Activated CD4-positive, alpha-beta T cell treated with anti-CD3 and anti-CD28 coated beads, Interleukin-2, amount 50 U/mL, for 24 hours (primary cell): ENCODE measurements at regions not wholly inside any gene's neighbourhood (a gene's known extent, or its start where the extent isn't known, plus 50 kb on each side); places are given as distances from the start of the nearest gene placed in this dataset.

ENCODE experiments used
- DNase-seq, 2 donors: peaks; one replicate each; pipeline ENCODE4 v3.0.0-alpha.2; 2020; ENCODE audit warnings: low read depth in 1 of 2, low spot score in 1 of 2

GRCh38 chr4:38582445-38582844 is 81.6 kb upstream of the KLF3 start:
- no peak for DNase-seq

DNA sequence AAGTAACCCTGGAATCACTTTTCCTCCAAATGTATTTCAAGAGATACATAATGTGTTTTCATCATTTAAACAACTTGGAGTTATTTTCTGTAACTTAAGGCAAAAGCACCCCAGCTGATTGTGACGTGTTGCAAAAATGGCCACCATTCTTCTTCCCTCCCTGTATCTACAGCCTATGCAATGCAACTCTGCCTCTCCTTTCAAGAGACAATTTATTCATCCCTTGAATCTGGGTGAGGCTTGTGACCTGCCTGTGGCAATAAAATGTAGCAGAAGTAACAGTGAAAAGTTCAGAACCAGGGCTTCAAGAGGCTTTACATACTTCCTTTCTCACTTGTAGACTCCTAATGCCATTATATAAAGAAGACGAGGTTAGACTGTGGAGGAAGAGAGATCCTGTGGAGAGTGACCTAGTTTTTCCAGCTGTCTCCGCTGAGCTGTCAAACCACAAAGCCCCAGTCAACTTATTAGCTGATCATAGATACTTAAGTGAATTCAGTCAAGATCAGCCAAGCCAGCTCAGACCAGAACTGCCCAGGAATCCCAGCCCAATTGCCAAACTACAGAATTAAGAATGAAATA is 81.0 kb upstream of the KLF3 start:
- DNase-seq: peak in 1 of 2 donors; percentile 12

DNA sequence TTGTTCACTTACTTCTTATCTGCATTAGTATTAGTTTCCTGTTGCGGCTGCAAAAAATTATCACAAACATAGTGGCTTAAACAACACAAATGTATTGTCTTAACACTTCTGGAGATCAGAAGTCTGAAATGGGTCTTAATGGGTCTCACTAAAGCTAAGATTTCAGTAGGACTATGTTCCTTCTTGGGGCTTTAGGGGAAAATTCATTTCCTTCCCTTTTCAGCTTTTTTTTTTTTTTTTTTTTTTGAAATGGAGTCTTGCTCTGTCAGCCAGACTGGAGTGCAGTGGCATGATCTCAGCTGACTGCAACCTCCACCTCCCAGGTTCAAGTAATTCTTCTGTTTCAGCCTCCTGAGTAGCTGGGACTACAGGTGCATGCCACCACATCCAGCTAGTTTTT is 78.1 kb upstream of the KLF3 start:
- DNase-seq: no peak

DNA sequence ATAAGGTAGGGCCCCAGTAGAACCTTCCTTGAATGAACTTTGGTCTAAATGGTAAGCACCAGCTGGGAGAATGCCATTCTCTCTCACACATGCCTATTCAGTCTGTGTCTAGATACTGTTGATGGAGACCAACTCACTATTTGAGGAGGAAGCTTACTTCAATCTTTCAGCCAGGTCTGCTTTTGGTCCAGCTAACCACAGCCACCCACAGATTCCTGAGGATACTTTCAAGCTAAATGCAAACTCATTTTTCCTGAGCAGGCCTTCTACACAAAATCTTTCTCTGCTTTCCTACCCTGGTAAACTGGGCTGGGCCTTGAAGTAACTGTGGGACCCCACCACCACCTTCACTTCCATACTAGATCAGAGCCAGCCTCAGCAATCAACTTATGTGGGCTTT is 76.9 kb upstream of the KLF3 start:
- DNase-seq: no peak

GRCh38 chr4:38590046-38590445 is 74.0 kb upstream of the KLF3 start:
- DNase-seq: no peak

GRCh38 chr4:38591617-38592337 is 72.2 kb upstream of the KLF3 start:
- DNase-seq: no peak

GRCh38 chr4:38598489-38598888 is 65.5 kb upstream of the KLF3 start:
- no peak for DNase-seq

DNA sequence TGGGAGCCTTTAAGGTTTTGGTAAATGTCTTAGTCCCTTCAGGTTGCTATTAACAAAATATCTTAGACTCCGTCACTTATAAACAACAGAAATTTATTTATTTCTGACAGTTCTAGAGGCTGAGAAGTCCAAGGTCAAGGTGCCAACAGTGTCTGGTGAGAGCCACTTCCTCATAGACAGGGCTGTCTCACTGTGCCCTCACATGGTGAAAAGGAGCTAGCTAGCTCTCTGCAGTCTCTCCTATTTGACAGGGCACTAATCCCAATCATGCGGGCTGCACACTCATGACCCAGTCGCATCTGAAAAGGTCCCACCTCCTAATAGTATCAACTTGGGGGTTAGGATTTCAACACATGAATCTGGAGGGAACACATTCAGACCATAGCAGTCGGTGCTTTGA is 63.4 kb upstream of the KLF3 start:
- no peak for DNase-seq

DNA sequence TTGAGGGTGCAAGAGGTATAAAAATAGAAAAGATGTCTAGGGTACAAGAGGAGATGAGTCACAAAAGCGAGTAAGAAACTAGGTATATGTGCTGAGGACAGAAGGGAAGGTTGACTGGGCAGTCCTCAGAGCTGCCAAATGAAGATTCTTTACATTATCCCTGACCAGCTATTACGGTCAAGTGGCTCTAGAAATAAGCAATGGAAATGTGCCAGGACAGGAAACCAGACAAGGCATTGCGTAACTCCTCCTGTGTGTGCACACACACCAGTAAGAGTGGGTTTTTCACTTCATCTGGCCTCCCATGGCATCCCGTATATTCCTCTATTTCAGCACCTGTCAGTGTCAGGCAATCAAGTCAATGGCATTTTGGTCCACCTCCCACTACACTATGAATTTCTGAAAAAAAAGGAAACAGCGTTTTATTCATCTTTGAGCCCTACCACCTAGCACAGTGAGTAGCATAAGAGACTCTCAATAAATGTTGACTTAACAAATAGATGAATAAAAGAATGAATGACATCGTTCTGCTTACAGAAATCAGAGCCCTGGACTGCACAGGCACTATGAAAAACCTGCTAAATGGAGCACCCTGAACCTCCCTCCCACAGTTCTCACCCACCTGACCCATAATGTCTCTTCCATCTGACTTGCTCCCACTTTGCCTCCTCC is 62.6 kb upstream of the KLF3 start:
- no peak for DNase-seq

DNA sequence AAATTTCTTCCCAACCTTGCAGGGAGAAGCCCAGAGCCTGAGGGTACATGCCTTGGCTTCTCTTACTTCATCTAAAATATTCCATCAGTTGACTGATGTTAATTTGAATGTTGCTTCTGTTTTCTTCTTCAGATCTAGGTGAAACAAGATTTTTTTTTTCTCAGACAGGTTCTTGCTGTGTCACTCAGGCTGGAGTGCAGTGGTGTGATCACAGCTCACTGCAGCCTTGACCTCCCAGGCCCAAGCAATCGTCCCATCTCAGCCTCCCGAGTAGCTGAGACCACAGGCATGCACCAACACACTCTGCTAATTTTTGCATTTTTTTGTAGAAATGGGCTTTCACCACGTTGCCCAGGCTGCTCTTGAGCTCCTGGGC is 62.1 kb upstream of the KLF3 start:
- no peak for DNase-seq

- DNase-seq: no peak
Measured at GRCh38 chr4:38603652-38604051, 60.3 kb upstream of the KLF3 start.

DNA sequence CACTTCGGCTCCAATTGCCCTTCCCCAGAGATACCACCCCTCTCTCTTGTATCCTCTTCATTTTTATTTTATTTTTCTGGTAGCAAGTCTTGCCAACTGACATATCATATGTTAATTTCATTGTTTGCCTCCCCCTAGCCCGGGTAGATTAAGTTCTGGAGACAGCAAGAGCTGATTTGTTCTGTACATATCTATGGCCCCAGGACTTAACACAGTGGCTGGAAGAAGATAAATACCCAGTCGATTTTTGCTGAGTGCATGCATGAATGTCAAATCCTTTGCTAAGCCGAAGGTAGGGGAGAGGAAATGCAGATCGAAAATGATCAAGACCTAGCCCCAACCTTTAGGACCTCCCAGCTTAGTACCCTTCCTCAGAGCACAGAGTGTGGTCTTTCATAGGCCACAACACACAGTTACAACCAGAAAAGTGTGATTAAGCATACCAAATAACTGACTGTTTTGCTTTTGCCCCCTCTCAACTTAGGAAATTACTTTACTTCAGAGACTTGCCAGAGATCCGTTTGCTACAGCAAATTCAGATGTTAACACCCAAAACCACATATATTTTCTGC is 58.7 kb upstream of the KLF3 start:
- DNase-seq: no peak

DNA sequence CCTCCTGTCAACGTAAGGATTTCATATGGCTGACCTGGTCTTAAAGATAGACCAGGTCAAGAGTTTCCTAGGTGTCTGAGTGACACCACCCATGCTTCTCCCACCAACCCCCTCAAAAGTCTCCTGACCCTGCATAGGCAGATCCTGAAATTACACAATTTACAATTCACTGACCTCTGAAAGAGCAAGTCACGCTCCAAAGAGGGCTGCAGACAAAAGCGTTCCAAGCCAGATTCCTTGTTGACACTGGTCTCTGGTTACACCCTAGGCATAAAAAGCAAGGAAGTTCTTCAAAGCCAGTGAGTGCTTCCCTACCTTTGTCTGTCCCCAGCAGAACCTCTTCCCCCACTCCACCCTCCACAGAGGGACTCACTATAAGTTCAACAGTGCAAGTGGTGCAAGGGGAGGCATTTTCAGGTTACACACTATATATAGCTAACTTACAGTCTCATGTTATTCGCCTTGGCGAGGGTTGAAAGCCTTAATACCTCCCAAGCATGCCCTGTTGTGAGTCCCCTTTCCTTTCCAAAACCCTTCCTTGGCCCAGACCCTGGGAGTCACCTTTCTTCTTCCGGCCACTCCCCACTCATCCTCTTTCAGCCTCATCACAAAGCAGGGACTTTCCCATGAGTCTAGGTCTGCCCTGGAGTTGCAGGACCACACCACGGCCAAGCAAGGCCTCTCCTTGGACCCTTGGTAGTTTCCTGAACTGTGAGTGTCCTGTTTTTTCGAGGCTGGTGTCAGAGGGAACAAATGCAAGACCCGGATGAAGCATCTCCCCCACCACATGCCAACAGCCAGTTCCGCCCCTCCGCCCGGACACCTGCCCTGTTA is 58.0 kb upstream of the KLF3 start:
- DNase-seq: no peak

DNA sequence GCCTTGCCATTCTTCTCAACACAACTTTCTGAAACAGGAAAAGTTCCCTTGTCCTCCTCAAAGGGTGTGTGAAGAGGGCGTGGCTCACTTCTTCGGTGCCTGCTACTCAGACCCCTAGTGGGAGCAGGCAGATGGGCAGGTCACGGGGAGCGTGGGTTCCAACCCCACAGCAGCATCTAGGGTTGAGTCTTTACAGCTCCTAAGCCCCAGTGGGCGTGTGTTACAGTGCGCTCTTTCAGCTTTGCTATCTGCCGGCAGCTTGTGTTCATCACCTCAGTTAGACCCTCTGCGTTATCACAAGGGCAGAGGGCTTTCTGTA is 57.5 kb upstream of the KLF3 start:
- no peak for DNase-seq

DNA sequence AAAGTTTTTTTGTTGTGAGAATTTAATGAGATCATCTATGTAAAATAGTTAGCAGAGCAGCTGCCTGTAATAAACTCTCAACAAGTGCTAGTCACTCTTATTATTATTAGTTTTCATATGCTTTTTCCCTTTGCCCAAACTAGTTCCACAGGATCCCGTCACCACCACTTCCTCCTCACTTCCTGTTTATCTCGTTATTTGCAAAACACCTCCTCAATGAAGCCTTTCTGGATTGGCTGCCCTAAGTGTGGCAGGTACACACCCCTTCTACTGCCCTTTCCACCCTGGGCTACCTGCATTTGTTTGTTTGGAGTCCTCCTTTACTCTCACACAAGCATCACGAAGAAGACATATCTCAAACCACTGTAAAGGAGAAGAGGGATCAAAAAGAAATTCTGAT is 54.4 kb upstream of the KLF3 start:
- DNase-seq: no peak

GRCh38 chr4:38610521-38610920 is 53.5 kb upstream of the KLF3 start:
- DNase-seq: no peak

GRCh38 chr4:38610966-38611431 is 53.0 kb upstream of the KLF3 start:
- DNase-seq: no peak

DNA sequence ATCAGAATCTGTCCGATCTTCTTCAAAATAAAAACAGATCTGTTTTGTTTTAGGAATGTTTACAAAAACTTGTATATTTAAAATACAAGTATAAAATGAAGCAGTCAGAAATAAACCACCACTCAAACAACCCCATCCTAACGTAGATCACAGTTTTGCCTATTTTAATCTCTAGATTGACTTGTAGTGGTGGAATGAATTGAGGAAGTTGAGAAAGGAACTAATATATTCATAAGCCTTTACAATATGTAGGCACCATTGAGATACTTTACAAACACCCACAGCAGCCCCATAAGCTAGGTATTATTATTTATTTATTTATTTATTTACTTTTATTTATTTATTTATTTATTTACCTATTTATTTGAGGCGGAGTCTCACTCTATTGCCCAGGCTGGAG is 52.3 kb upstream of the KLF3 start:
- no peak for DNase-seq

GRCh38 chr4:38612646-38613414 is 51.2 kb upstream of the KLF3 start:
- no peak for DNase-seq
